ENCODE measurements at regions not wholly inside any gene's neighbourhood (a gene's known extent, or its start where the extent isn't known, plus 50 kb on each side); places are given as distances from the start of the nearest gene placed in this dataset.
"Not testable (repeated sequence)": the region's sequence is repeated elsewhere in the genome, so short reads cannot be mapped to it uniquely, and the experiment has no call there.

GRCh38 chr4:149870008-149870407 is 54.4 kb upstream of the IQCM start:
- DNase-seq (ENCODE audit: low read depth) = no peak

GRCh38 chr4:149881744-149882143 is 66.1 kb upstream of the IQCM start:
- DNase-seq (ENCODE audit: low read depth) = no peak

- DNase-seq (ENCODE audit: low read depth) = no peak
Measured at GRCh38 chr4:149882251-149882650, 66.6 kb upstream of the IQCM start.

- DNase-seq (ENCODE audit: low read depth) = no peak
Measured at GRCh38 chr4:149884046-149884445, 68.4 kb upstream of the IQCM start.

GRCh38 chr4:149884529-149885181 is 69.0 kb upstream of the IQCM start:
- DNase-seq (ENCODE audit: low read depth) = no peak

- no peak for DNase-seq (ENCODE audit: low read depth)
Measured at GRCh38 chr4:149885896-149886295, 70.3 kb upstream of the IQCM start.

DNA sequence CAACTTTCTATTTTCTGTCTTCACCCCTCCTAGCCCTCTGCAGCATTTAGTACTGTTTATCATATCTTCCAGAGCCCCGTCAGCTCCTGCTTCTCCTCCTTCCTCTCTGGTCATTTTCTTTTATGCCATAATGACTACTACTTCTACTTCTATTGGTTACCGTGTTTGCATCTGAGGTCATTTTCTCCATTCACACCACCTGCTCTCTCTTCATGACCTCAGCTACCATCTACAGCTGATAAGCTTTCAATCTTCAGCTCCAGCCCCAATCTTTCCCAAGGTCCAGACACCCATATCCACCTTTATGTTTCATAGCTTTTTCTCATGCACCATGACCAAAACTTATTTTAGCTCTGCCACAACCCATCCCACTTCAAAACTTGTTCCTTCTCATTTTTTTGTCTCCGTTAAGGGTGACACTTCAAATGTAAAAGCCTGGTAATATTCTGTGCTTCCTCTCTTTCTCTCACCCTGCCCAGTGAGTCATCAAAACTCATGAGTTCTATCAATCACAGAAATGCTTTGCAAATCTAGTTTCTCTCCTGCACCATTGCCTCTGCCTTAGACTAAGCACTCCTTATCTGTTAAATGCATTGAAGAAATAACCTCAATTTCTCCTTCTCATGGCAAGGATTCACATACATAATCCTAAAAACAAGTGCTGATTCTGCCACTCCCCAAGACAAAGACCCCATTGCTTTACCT is 71.3 kb upstream of the IQCM start:
- no peak for DNase-seq (ENCODE audit: low read depth)

GRCh38 chr4:149889991-149890390 is 74.3 kb upstream of the IQCM start:
- DNase-seq (ENCODE audit: low read depth) = no peak

DNA sequence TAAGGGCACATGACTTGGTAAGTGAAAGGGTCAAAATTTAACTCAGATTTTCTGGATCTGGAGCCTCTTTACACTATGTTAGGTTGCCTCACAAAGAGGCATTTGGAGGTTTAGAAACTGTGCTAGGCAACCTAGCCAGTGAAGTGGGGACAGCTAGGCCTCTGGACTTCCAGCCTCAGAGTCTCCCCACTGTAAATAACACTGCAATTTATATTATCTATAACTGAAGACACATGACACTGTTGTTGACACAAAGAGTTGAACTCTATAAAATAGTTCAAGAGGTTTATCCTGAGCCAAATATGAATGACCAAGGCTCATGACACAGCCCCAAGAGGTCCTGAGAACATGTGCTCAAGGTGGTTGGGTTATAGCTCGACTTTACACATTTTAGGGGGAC is 74.9 kb upstream of the IQCM start:
- no peak for DNase-seq (ENCODE audit: low read depth)

DNA sequence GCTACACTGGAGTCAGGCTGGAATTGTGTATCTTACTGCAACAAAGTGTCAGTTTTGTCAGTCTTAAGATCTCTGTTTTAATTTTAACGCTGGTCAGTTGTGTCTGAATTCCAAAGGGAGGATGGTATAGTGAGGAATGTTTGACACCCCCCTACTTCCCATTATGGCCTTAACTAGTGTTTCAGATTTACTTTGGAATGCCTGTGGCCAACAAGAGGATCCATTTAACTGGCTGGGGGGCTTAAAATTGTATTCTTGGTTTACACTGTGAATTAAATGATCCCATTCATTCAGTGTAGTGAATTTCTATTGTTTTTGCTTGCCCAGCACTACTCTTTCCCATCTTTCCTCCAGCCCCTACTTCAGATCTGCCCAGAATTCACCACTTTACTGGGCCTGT is 75.8 kb upstream of the IQCM start:
- no peak for DNase-seq (ENCODE audit: low read depth)

- DNase-seq (ENCODE audit: low read depth) = no peak
Measured at GRCh38 chr4:149896432-149896831, 80.8 kb upstream of the IQCM start.

DNA sequence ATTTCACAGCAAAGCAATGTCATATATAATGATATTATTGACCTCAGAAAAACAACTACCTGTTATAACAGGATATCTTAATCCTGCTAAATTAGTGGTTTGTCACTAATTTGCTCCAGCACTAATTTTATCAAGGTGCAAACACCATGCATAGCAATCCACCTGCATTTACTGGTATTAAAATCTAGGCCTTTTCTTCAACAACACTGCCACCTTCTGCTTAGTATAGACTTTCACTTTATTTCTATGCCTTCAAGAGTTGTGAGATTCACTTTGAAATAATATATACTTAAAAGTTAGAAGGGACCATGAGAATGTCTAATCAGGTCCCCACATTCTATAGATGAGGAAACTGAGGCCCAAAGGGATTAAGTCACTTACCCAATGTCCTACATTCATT is 82.1 kb upstream of the IQCM start:
- DNase-seq (ENCODE audit: low read depth) = no peak

- DNase-seq (ENCODE audit: low read depth) = no peak
Measured at GRCh38 chr4:149901128-149901527, 85.5 kb upstream of the IQCM start.

GRCh38 chr4:149902242-149902641 is 86.6 kb upstream of the IQCM start:
- DNase-seq (ENCODE audit: low read depth) = no peak

GRCh38 chr4:149910177-149910576 is 94.5 kb upstream of the IQCM start:
- no peak for DNase-seq (ENCODE audit: low read depth)

DNA sequence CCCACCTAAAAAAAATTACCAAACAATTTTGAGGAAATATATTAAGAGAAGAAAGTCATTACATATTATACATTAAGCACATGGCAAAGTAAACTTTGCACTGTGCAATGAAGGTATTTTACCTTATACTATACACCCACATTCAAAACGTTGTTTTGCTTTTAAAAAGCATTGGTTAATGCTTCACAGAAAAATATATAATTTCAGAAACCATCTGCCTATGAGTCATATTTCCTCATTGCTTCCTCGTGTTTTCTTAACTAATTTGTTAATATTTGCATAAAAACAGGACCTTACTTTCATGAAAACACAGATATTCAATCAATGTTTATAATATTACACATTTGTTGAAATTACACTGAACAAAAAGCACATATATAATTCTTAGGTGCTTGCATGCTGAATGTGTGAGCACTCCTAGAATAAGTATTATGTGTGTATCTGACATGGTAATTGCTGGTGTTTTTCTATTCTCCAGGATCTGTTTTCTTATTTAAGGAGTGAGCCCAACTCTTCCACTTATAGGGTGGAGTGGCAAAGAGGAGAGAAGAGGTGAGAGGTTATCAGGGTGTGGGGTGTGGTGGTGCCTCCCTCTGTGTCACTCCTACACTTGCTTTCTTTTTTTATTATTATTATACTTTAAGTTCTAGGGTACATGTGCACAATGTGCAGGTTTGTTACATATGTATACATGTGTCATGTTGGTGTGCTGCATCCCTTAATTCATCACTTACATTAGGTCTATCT is 95.1 kb upstream of the IQCM start:
- DNase-seq (ENCODE audit: low read depth) = no peak

DNA sequence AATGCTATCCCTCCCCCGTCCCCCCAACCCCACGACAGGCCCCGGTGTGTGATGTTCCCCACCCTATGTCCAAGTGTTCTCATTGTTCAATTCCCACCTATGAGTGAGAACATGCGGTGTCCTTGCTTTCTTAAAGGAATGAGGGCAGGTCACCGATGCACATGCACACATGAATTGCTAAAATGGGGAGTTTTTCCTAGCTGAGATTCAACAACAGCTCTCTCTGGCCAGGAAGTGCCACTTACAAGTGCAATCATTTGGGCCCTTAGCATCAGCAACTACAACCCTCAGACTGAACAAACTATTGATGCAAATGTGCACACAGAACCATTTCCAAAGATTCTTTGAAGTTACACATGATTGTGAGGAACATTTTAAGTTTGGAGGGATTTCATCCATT is 95.7 kb upstream of the IQCM start:
- DNase-seq (ENCODE audit: low read depth) = no peak

DNA sequence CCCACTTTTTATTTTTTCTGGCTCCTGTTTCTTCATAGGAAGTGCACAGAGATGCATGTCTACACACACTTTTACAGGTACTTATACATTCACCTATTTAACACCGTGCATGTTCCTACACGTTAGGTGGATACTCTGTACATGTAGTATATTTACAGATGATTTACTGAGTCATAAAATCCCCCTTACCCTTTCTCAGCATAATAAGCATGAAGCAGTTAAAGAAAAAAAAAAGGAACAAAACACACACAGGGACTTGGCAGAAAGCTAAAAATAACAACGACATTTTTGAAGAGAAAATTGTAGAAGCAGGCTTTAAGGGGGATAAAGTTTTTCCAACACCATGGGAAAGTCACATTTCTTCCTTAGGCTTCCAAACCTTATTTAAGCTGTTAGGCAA is 96.4 kb upstream of the IQCM start:
- no peak for DNase-seq (ENCODE audit: low read depth)

GRCh38 chr4:149914119-149915115 is 98.8 kb upstream of the IQCM start:
- no peak for DNase-seq (ENCODE audit: low read depth)

- not testable (repeated sequence) for DNase-seq (ENCODE audit: low read depth)
Measured at GRCh38 chr4:149915735-149916134, 100.1 kb upstream of the IQCM start.

DNA sequence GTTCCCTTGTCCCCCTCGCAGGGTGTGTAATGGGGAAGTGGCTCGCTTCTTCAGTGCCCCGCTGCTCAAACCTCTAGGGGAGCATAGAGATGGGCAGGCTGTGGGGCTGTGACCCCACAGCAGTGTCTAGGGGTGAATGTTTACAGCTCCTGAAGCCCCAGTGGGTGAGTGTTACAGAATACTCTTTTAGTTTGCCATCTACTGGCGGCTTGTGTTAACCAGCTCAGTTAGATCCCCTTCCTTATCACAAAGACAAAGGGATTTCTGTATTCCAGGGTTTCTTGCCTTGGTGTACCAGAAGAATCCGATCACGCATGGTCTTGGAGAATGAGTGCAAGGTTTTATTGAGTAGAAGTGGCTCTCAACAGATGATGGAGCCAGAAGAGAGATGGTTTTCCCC is 108.1 kb upstream of the IQCM start:
- no peak for DNase-seq (ENCODE audit: low read depth)

- DNase-seq (ENCODE audit: low read depth) = no peak
Measured at GRCh38 chr4:149927514-149927913, 111.9 kb upstream of the IQCM start.
